ENCODE measurements at regions not wholly inside any gene's neighbourhood (a gene's known extent, or its start where the extent isn't known, plus 50 kb on each side); places are given as distances from the start of the nearest gene placed in this dataset.

- TF ChIP-seq CTCF (IDR thresholded peaks at IDR 0.05), result no peak
- TF ChIP-seq POLR2AphosphoS5 (IDR thresholded peaks at IDR 0.05), result no peak
Measured at GRCh38 chr6:121971931-121972335, 427.5 kb upstream of the HSF2 start.

All from stomach (tissue), 4 donors.